Mammary epithelial cell (primary cell): ENCODE measurements at regions not wholly inside any gene's neighbourhood (a gene's known extent, or its start where the extent isn't known, plus 50 kb on each side); places are given as distances from the start of the nearest gene placed in this dataset.

Experiments
- EZH2 ChIP-seq: IDR thresholded peaks from 2 replicates; pipeline ENCODE4 v1.6.1; 2012; ENCODE audit warnings: low read length, inconsistent platforms, borderline replicate concordance
- TF ChIP-seq, protein P1 (sequence below), 2 donors: IDR thresholded peaks in 1 of 2; conservative IDR thresholded peaks in 1 of 2; 2 replicates each; pipeline ENCODE4 v1.5.1; 2011 to 2012; ENCODE audit warnings: inconsistent platforms in 2 of 2, low read length in 2 of 2, mild to moderate bottlenecking in 2 of 2, control low read depth in 1 of 2, low read depth in 1 of 2; ENCODE audit not compliant: insufficient read depth in 1 of 2; ENCODE audit errors: extremely low read depth in 1 of 2

DNA sequence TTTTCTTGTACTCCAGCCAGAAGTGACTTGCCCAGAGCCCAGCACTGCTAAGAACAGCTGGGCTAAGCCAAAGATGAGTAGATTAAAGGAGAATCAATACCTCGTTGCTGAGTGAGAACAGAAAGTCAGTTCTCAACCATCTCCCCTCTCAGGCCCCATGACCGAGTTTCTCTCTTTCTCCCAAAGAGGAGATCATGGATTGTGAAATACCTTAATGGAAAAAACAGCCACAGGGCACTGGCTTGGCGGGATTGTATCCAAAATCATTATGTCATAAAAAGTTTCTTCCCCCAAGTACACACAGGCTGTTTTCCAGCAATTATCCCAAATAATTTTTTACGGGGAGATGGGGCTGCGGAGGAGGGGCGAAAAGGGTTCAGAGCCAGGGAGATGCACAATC is 111.8 kb upstream of the TMEM45B start:
- TF ChIP-seq, protein P1, sequence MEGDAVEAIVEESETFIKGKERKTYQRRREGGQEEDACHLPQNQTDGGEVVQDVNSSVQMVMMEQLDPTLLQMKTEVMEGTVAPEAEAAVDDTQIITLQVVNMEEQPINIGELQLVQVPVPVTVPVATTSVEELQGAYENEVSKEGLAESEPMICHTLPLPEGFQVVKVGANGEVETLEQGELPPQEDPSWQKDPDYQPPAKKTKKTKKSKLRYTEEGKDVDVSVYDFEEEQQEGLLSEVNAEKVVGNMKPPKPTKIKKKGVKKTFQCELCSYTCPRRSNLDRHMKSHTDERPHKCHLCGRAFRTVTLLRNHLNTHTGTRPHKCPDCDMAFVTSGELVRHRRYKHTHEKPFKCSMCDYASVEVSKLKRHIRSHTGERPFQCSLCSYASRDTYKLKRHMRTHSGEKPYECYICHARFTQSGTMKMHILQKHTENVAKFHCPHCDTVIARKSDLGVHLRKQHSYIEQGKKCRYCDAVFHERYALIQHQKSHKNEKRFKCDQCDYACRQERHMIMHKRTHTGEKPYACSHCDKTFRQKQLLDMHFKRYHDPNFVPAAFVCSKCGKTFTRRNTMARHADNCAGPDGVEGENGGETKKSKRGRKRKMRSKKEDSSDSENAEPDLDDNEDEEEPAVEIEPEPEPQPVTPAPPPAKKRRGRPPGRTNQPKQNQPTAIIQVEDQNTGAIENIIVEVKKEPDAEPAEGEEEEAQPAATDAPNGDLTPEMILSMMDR (conservative IDR thresholded peaks at IDR 0.05 in 1 of 2, IDR thresholded peaks at IDR 0.05 in 1 of 2; ENCODE audit: extremely low read depth in 1 of 2, insufficient read depth in 1 of 2, low read depth in 1 of 2, low read length in 2 of 2) = no peak
- TF ChIP-seq EZH2 = no peak
